ENCODE measurements at regions not wholly inside any gene's neighbourhood (a gene's known extent, or its start where the extent isn't known, plus 50 kb on each side); places are given as distances from the start of the nearest gene placed in this dataset.
"Not testable (repeated sequence)": the region's sequence is repeated elsewhere in the genome, so short reads cannot be mapped to it uniquely, and the experiment has no call there.

- not testable (repeated sequence) for TF ChIP-seq EZH2 (IDR thresholded peaks at IDR 0.05; ENCODE audit: borderline replicate concordance, low read depth, low read length, severe bottlenecking); CTCF (IDR thresholded peaks at IDR 0.05; ENCODE audit: borderline replicate concordance, extremely low read depth, low read length, poor library complexity, severe bottlenecking)
Observed at GRCh38 chr17:64719517-64719916, 57.4 kb upstream of the SMURF2 start.
